ENCODE measurements at regions not wholly inside any gene's neighbourhood (a gene's known extent, or its start where the extent isn't known, plus 50 kb on each side); places are given as distances from the start of the nearest gene placed in this dataset.

GRCh38 chr13:22825186-22825585 lies 355.6 kb upstream of the SGCG start:
- TF ChIP-seq EZH2 (IDR thresholded peaks at IDR 0.05) (no peak), POLR2AphosphoS5 (IDR thresholded peaks at IDR 0.05; ENCODE audit: low read depth, low read length) (no peak), EGR1 (IDR thresholded peaks at IDR 0.05; ENCODE audit: low read depth) (no peak)

All from HCT116 (cell line).